HEK293T (cell line): ENCODE measurements at regions not wholly inside any gene's neighbourhood (a gene's known extent, or its start where the extent isn't known, plus 50 kb on each side); places are given as distances from the start of the nearest gene placed in this dataset.

Experiments
- CTCF ChIA-PET: fragments of 350-600 bp; formaldehyde crosslinking; extraction: SDS; loops from one replicate; lab custom pipeline; 2021; ENCODE audit warnings: antibody characterized with exemption, inconsistent platforms; lab: Yijun Ruan, JAX
- POLR2A ChIA-PET: fragments of 350-600 bp; formaldehyde crosslinking; extraction: SDS; loops from one replicate; lab custom pipeline; 2020; ENCODE audit warnings: antibody characterized with exemption, inconsistent platforms; lab: Yijun Ruan, JAX
- DNase-seq: peaks from one replicate; pipeline ENCODE4 v3.0.0; 2012; ENCODE audit warnings: mixed read lengths; ENCODE audit errors: extremely low spot score
- ARNT ChIP-seq: fragments of 450-650 bp; IDR thresholded peaks from 2 replicates; pipeline ENCODE4 v1.6.1; 2017; ENCODE audit warnings: mild to moderate bottlenecking
- BHLHE40 ChIP-seq: fragments of 450-650 bp; IDR thresholded peaks from 2 replicates; pipeline ENCODE4 v1.6.1; 2016; ENCODE audit warnings: mild to moderate bottlenecking, moderate library complexity, borderline replicate concordance
- CTBP1 ChIP-seq: fragments of 450-650 bp; IDR thresholded peaks from 2 replicates; pipeline ENCODE4 v1.6.1; 2016; ENCODE audit warnings: borderline replicate concordance
- ELF4 ChIP-seq: fragments of 450-650 bp; IDR thresholded peaks from 2 replicates; pipeline ENCODE4 v1.6.1; 2017; ENCODE audit warnings: antibody characterized with exemption
- FOXA1 ChIP-seq: fragments of 450-650 bp; IDR thresholded peaks from 2 replicates; pipeline ENCODE4 v1.6.1; 2016; ENCODE audit warnings: mild to moderate bottlenecking
- FOXK2 ChIP-seq: fragments of 450-650 bp; IDR thresholded peaks from 2 replicates; pipeline ENCODE4 v1.6.1; 2016; ENCODE audit warnings: mild to moderate bottlenecking
- FOXM1 ChIP-seq: fragments of 450-650 bp; IDR thresholded peaks from 2 replicates; pipeline ENCODE4 v1.6.1; 2017; ENCODE audit warnings: mild to moderate bottlenecking, borderline replicate concordance
- HDGF ChIP-seq: fragments of 450-650 bp; IDR thresholded peaks from 2 replicates; pipeline ENCODE4 v1.6.1; 2017; ENCODE audit warnings: antibody characterized with exemption, borderline replicate concordance
- L3MBTL2 ChIP-seq: fragments of 450-650 bp; conservative IDR thresholded peaks from 2 replicates; pipeline ENCODE4 v1.6.1; 2016; ENCODE audit warnings: mild to moderate bottlenecking
- LEF1 ChIP-seq: fragments of 450-650 bp; IDR thresholded peaks from 2 replicates; pipeline ENCODE4 v1.6.1; 2017; ENCODE audit warnings: mild to moderate bottlenecking, borderline replicate concordance
- NFRKB ChIP-seq: fragments of 450-650 bp; IDR thresholded peaks from 2 replicates; pipeline ENCODE4 v1.6.1; 2016; ENCODE audit warnings: mild to moderate bottlenecking, moderate library complexity
- PKNOX1 ChIP-seq: fragments of 450-650 bp; IDR thresholded peaks from 2 replicates; pipeline ENCODE4 v1.6.1; 2016
- SP1 ChIP-seq: fragments of 450-650 bp; IDR thresholded peaks from 2 replicates; pipeline ENCODE4 v1.6.1; 2017
- SUZ12 ChIP-seq: fragments of 450-650 bp; IDR thresholded peaks from 2 replicates; pipeline ENCODE4 v1.6.1; 2016; ENCODE audit warnings: mild to moderate bottlenecking
- TARDBP ChIP-seq: fragments of 450-650 bp; IDR thresholded peaks from 2 replicates; pipeline ENCODE4 v1.6.1; 2016
- ZNF384 ChIP-seq: fragments of 450-650 bp; IDR thresholded peaks from 2 replicates; pipeline ENCODE4 v1.6.1; 2016

- POLR2A ChIA-PET, result no interaction called here
- CTCF ChIA-PET, result no interaction called here
- TF ChIP-seq ELF4 (no peak), SUZ12 (no peak), LEF1 (no peak), FOXA1 (no peak), SP1 (no peak), NFRKB (no peak), ARNT (no peak), L3MBTL2 (no peak), FOXM1 (no peak), HDGF (no peak), ZNF384 (no peak), BHLHE40 (no peak), PKNOX1 (no peak), TARDBP (no peak), CTBP1 (no peak), FOXK2 (no peak)
- no peak for DNase-seq
Measured at GRCh38 chr9:120151806-120152205, 428.2 kb downstream of the CDK5RAP2 start.

GRCh38 chr9:120151149-120151548 lies 428.8 kb downstream of the CDK5RAP2 start:
- ChIA-PET CTCF (no interaction called here), POLR2A (no interaction called here)
- TF ChIP-seq ZNF384 (no peak), FOXK2 (no peak), SP1 (no peak), CTBP1 (no peak), HDGF (no peak), BHLHE40 (no peak), FOXM1 (no peak), PKNOX1 (no peak), NFRKB (no peak), L3MBTL2 (no peak), ARNT (no peak), ELF4 (no peak), FOXA1 (no peak), SUZ12 (no peak), TARDBP (no peak), LEF1 (no peak)
- no peak for DNase-seq

- TF ChIP-seq FOXA1, result no peak
- TF ChIP-seq SP1, result no peak
- TF ChIP-seq BHLHE40, result no peak
- TF ChIP-seq CTBP1, result no peak
- no peak for TF ChIP-seq ELF4
- TF ChIP-seq TARDBP, result no peak
- TF ChIP-seq PKNOX1, result no peak
- no peak for TF ChIP-seq HDGF
- POLR2A ChIA-PET, result no interaction called here
- no peak for DNase-seq
- CTCF ChIA-PET, result interaction anchor here (0.5 kb wide), 1 partner anchor 9 kb away, joined by 4 read pairs; no protein-coding TSS in a partner anchor
Measured at GRCh38 chr9:120138955-120139354, 441.0 kb downstream of the CDK5RAP2 start.

- TF ChIP-seq BHLHE40 (no peak), SUZ12 (no peak)
- CTCF ChIA-PET, result no interaction called here
- no peak for DNase-seq
- POLR2A ChIA-PET, result no interaction called here
Measured at GRCh38 chr9:120137186-120137840, 442.7 kb downstream of the CDK5RAP2 start.

GRCh38 chr9:120136696-120137095 lies 443.3 kb downstream of the CDK5RAP2 start:
- DNase-seq, result no peak
- TF ChIP-seq HDGF (no peak), NFRKB (no peak), LEF1 (no peak), ZNF384 (no peak), SUZ12 (no peak), FOXM1 (no peak), ELF4 (no peak), PKNOX1 (no peak), ARNT (no peak), TARDBP (no peak), SP1 (no peak), BHLHE40 (no peak), FOXA1 (no peak), FOXK2 (no peak), L3MBTL2 (no peak), CTBP1 (no peak)
- CTCF ChIA-PET, result no interaction called here
- POLR2A ChIA-PET, result no interaction called here

- no peak for TF ChIP-seq LEF1
- TF ChIP-seq ELF4, result no peak
- no peak for TF ChIP-seq SP1
- no peak for TF ChIP-seq NFRKB
- no peak for TF ChIP-seq CTBP1
- TF ChIP-seq BHLHE40, result no peak
- TF ChIP-seq FOXK2, result no peak
- no peak for TF ChIP-seq FOXM1
- no peak for TF ChIP-seq PKNOX1
- no peak for TF ChIP-seq FOXA1
- no peak for TF ChIP-seq ZNF384
- no peak for TF ChIP-seq L3MBTL2
- no peak for TF ChIP-seq TARDBP
- no peak for TF ChIP-seq ARNT
- no peak for TF ChIP-seq SUZ12
- no peak for TF ChIP-seq HDGF
- CTCF ChIA-PET, result no interaction called here
- no peak for DNase-seq
- POLR2A ChIA-PET, result no interaction called here
Measured at GRCh38 chr9:120117081-120117480, 462.9 kb downstream of the CDK5RAP2 start.
